GM06990 (cell line): ENCODE measurements at regions not wholly inside any gene's neighbourhood (a gene's known extent, or its start where the extent isn't known, plus 50 kb on each side); places are given as distances from the start of the nearest gene placed in this dataset.

ENCODE experiments used
- DNase-seq: peaks from one replicate; pipeline ENCODE4 v3.0.0-alpha.2; 2011; ENCODE audit not compliant: insufficient read length; ENCODE audit errors: extremely low read depth
- H3K27me3 ChIP-seq: replicated peaks from 2 replicates; pipeline ENCODE4 v1.6.0; 2011; ENCODE audit warnings: low read length; ENCODE audit not compliant: control insufficient read depth, insufficient read depth
- H3K36me3 ChIP-seq: 2 replicates; pipeline ENCODE4 v1.5.1; 2011; ENCODE audit warnings: low read length; ENCODE audit not compliant: control insufficient read depth, insufficient read depth
- H3K4me3 ChIP-seq: replicated peaks from 2 replicates; pipeline ENCODE4 v1.5.1; 2011; ENCODE audit warnings: low read depth, mild to moderate bottlenecking, control low read depth, low read length
- CTCF ChIP-seq: IDR thresholded peaks from 2 replicates; pipeline ENCODE4 v1.5.1; 2011; ENCODE audit warnings: low read length, control low read depth, mild to moderate bottlenecking, inconsistent platforms; ENCODE audit not compliant: insufficient read depth, poor library complexity, severe bottlenecking

GRCh38 chr5:15014809-15015208 is 143.2 kb upstream of the ANKH start:
- Histone ChIP-seq H3K4me3 (no peak overlapping the region), H3K36me3 (no peaks in the 10 kb centered on the region), H3K27me3 (no peaks in the 10 kb centered on the region)
- no peak for DNase-seq
- TF ChIP-seq CTCF, result no peak

GRCh38 chr5:15013654-15014463 is 142.3 kb upstream of the ANKH start:
- Histone ChIP-seq H3K4me3 (no peak overlapping the region), H3K36me3 (no peaks in the 10 kb centered on the region), H3K27me3 (no peaks in the 10 kb centered on the region)
- no peak for DNase-seq
- peak; percentile 51 for TF ChIP-seq CTCF

- TF ChIP-seq CTCF, result no peak
- Histone ChIP-seq H3K27me3 (no peaks in the 10 kb centered on the region), H3K4me3 (no peak overlapping the region), H3K36me3 (no peaks in the 10 kb centered on the region)
- DNase-seq, result no peak
Measured at GRCh38 chr5:15012061-15012460, 140.5 kb upstream of the ANKH start.

DNA sequence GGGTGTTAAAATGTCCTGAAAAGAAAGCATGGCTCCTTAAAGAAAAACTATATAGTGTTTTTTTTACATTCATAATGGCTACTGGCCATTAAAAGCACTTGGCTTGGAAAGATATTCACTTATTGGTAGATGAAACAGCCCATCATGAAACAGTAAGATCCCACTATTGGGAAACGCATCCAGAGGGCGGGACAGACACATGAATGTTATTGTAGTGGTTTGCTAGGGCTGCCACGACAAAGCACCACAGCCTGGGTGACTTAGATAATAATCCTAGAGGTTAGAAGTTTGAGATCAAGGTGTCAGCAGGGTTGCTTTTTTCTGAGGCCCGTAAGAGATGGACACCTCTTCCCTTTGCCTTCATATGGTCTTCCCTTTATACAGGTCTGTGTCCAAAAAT is 139.4 kb upstream of the ANKH start:
- H3K27me3 ChIP-seq, result no peaks in the 10 kb centered on the region
- no peak overlapping the region for H3K4me3 ChIP-seq
- no peak for TF ChIP-seq CTCF
- DNase-seq, result no peak
- H3K36me3 ChIP-seq, result no peaks in the 10 kb centered on the region

- Histone ChIP-seq H3K27me3 (no peaks in the 10 kb centered on the region), H3K4me3 (no peak overlapping the region), H3K36me3 (no peaks in the 10 kb centered on the region)
- TF ChIP-seq CTCF, result no peak
- no peak for DNase-seq
Measured at GRCh38 chr5:15009420-15009819, 137.8 kb upstream of the ANKH start.
